Endodermal cell (in vitro differentiated cells): ENCODE measurements at regions not wholly inside any gene's neighbourhood (a gene's known extent, or its start where the extent isn't known, plus 50 kb on each side); places are given as distances from the start of the nearest gene placed in this dataset.

Experiments used
- DNase-seq: peaks from one replicate; pipeline ENCODE4 v3.0.0-alpha.2; 2017
- H3K27ac ChIP-seq: 2 replicates; pipeline ENCODE4 v1.5.1; 2013; ENCODE audit warnings: mild to moderate bottlenecking, low read depth, low read length, moderate library complexity
- H3K27me3 ChIP-seq: 2 replicates; pipeline ENCODE4 v1.6.1; 2013; ENCODE audit warnings: mild to moderate bottlenecking, low read length, moderate library complexity; ENCODE audit not compliant: insufficient read depth, control insufficient read depth, poor library complexity, severe bottlenecking
- H3K36me3 ChIP-seq: 2 replicates; pipeline ENCODE4 v1.7.0; 2013; ENCODE audit warnings: mild to moderate bottlenecking, low read length, moderate library complexity; ENCODE audit not compliant: control insufficient read depth, insufficient read depth
- H3K4me1 ChIP-seq: one replicate; pipeline ENCODE4 v1.7.0; 2013; ENCODE audit warnings: low read length; ENCODE audit not compliant: control insufficient read depth, insufficient read depth
- H3K4me3 ChIP-seq: 2 replicates; pipeline ENCODE4 v1.5.1; 2013; ENCODE audit warnings: mild to moderate bottlenecking, low read length, moderate library complexity
- H3K9ac ChIP-seq: 2 replicates; pipeline ENCODE4 v1.6.1; 2013; ENCODE audit warnings: mild to moderate bottlenecking, low read length, moderate library complexity; ENCODE audit not compliant: poor library complexity, severe bottlenecking; ENCODE audit errors: extremely low read depth
- H3K9me3 ChIP-seq: 2 replicates; pipeline ENCODE4 v1.6.1; 2013; ENCODE audit warnings: mild to moderate bottlenecking, low read length, moderate library complexity; ENCODE audit not compliant: control insufficient read depth
- H3K27ac Mint-ChIP-seq: 2 replicates; pipeline ENCODE4 v1.8.0; 2020; ENCODE audit warnings: mixed read lengths
- H3K27me3 Mint-ChIP-seq: 2 replicates; pipeline ENCODE4 v1.8.0; 2021; ENCODE audit warnings: mild to moderate bottlenecking, mixed read lengths; ENCODE audit not compliant: insufficient read depth
- H3K36me3 Mint-ChIP-seq: 2 replicates; pipeline ENCODE4 v1.8.0; 2020; ENCODE audit warnings: low read depth, mixed read lengths
- H3K4me1 Mint-ChIP-seq: 2 replicates; pipeline ENCODE4 v1.8.0; 2020; ENCODE audit warnings: mixed read lengths
- H3K4me3 Mint-ChIP-seq: 2 replicates; pipeline ENCODE4 v1.8.0; 2020; ENCODE audit warnings: mild to moderate bottlenecking, moderate library complexity, mixed read lengths
- H3K9me3 Mint-ChIP-seq: 2 replicates; pipeline ENCODE4 v1.8.0; 2020; ENCODE audit warnings: mild to moderate bottlenecking, mixed read lengths
- CTCF ChIP-seq: fragments of 200-600 bp; sonication (generic); conservative IDR thresholded peaks from 2 replicates; pipeline ENCODE4 v1.5.0; 2021; ENCODE audit warnings: antibody characterized with exemption, mild to moderate bottlenecking
- WGBS, 2 experiments: methylation state at CpG; one replicate each; pipeline versions ENCODE4 v1.1.5 to v1.1.7; 2013; ENCODE audit warnings: missing lambda C conversion rate in 2 of 2, mixed read lengths in 1 of 2; ENCODE audit not compliant: insufficient coverage in 1 of 2, insufficient read length in 1 of 2; 5-methylcytosine and 5-hydroxymethylcytosine counted together

DNA sequence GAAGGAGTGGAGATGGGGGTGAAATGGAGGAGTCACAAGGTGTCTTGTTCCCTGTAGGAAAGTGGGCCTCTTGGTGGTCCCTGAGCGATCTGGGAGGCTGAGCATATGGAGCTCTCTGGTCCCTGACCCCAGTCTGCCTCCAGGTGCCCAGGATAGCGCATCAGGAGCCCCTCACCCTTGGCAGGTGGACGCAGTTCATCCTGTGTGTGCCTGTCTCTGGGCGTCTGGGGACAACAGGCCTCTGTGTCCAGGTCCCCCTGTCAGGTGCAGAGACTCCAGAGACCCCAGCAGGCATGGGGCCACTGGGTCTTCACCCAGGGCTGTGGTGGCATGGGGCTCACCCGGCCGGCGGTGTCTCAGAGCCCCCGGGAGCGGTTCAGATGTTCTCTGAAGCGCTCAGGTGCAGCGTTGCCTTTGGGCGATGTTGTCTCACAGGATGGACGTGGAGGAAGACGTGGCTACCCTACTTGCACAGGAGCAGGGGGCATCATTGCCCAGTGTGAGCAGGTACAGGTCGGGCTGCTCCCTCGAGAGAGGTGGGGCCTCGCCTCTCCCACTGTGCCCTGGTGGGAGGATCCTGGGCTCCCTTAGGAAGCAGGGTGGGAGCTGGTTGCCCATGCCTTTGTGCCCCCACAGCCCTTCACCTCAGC is 58.1 kb upstream of the TPM4 start:
- Mint-ChIP-seq H3K9me3 (peaks cover 93% of the 10 kb centered on the region), H3K27ac (no peak overlapping the region), H3K27me3 (no peaks in the 10 kb centered on the region), H3K4me1 (no peaks in the 10 kb centered on the region), H3K36me3 (no peaks in the 10 kb centered on the region), H3K4me3 (no peak overlapping the region)
- H3K9ac ChIP-seq = no peak overlapping the region
- DNase-seq = peak; percentile 40
- H3K36me3 ChIP-seq = no peaks in the 10 kb centered on the region
- no peak overlapping the region for H3K4me3 ChIP-seq
- H3K27me3 ChIP-seq = no peaks in the 10 kb centered on the region
- no peak for TF ChIP-seq CTCF
- no peaks in the 10 kb centered on the region for H3K9me3 ChIP-seq
- no peaks in the 10 kb centered on the region for H3K4me1 ChIP-seq
- WGBS, 2 experiments = 76 to 83% methylated on average over 11 to 17 of the region's 17 CpGs
- H3K27ac ChIP-seq = no peak overlapping the region

GRCh38 chr19:16018801-16019551 is 57.3 kb upstream of the TPM4 start:
- peak; percentile 43 for DNase-seq
- peaks cover 93% of the 10 kb centered on the region for H3K9me3 Mint-ChIP-seq
- no peak overlapping the region for H3K27ac Mint-ChIP-seq
- Histone ChIP-seq H3K9ac (no peak overlapping the region), H3K36me3 (no peaks in the 10 kb centered on the region), H3K4me1 (no peaks in the 10 kb centered on the region), H3K27me3 (no peaks in the 10 kb centered on the region), H3K27ac (no peak overlapping the region), H3K4me3 (no peak overlapping the region), H3K9me3 (no peaks in the 10 kb centered on the region)
- H3K27me3 Mint-ChIP-seq = no peaks in the 10 kb centered on the region
- H3K4me3 Mint-ChIP-seq = no peak overlapping the region
- H3K4me1 Mint-ChIP-seq = no peaks in the 10 kb centered on the region
- 69 to 75% methylated on average over 5 to 13 of the region's 13 CpGs for WGBS, 2 experiments
- TF ChIP-seq CTCF = no peak
- H3K36me3 Mint-ChIP-seq = no peaks in the 10 kb centered on the region

GRCh38 chr19:16019691-16020448 is 56.4 kb upstream of the TPM4 start:
- H3K9me3 Mint-ChIP-seq = peaks cover 92% of the 10 kb centered on the region
- Histone ChIP-seq H3K36me3 (no peaks in the 10 kb centered on the region), H3K27me3 (no peaks in the 10 kb centered on the region), H3K4me3 (no peak overlapping the region), H3K27ac (no peak overlapping the region), H3K4me1 (no peaks in the 10 kb centered on the region), H3K9ac (no peak overlapping the region), H3K9me3 (no peaks in the 10 kb centered on the region)
- no peaks in the 10 kb centered on the region for H3K27me3 Mint-ChIP-seq
- no peak for TF ChIP-seq CTCF
- H3K4me1 Mint-ChIP-seq = no peaks in the 10 kb centered on the region
- no peaks in the 10 kb centered on the region for H3K36me3 Mint-ChIP-seq
- no peak overlapping the region for H3K27ac Mint-ChIP-seq
- WGBS, 2 experiments = 81 to 86% methylated on average over 16 to 24 of the region's 24 CpGs
- H3K4me3 Mint-ChIP-seq = no peak overlapping the region
- DNase-seq = peak; percentile 29
